HUES6 (cell line): ENCODE measurements at regions not wholly inside any gene's neighbourhood (a gene's known extent, or its start where the extent isn't known, plus 50 kb on each side); places are given as distances from the start of the nearest gene placed in this dataset.

Source experiments
- H3K27ac ChIP-seq: 2 replicates; pipeline ENCODE4 v1.7.0; 2013; ENCODE audit warnings: low read depth, mild to moderate bottlenecking, low read length, inconsistent platforms
- H3K27me3 ChIP-seq: 2 replicates; pipeline ENCODE4 v1.6.1; 2013; ENCODE audit warnings: low read length; ENCODE audit not compliant: control insufficient read depth, insufficient read depth
- H3K36me3 ChIP-seq: 2 replicates; pipeline ENCODE4 v1.6.1; 2013; ENCODE audit warnings: low read length; ENCODE audit not compliant: control insufficient read depth, insufficient read depth
- H3K4me1 ChIP-seq: 2 replicates; pipeline ENCODE4 v1.6.1; 2013; ENCODE audit warnings: low read length; ENCODE audit not compliant: control insufficient read depth, insufficient read depth
- H3K4me3 ChIP-seq: 2 replicates; pipeline ENCODE4 v1.5.1; 2013; ENCODE audit warnings: low read depth, low read length
- H3K9ac ChIP-seq: one replicate; pipeline ENCODE4 v1.6.1; 2013; ENCODE audit warnings: mild to moderate bottlenecking, low read length
- H3K9me3 ChIP-seq: 2 replicates; pipeline ENCODE4 v1.6.1; 2013; ENCODE audit warnings: low read depth, low read length; ENCODE audit not compliant: control insufficient read depth, insufficient read depth

GRCh38 chr20:55513954-55514353 lies 491.4 kb downstream of the CBLN4 start:
- Histone ChIP-seq H3K9ac (no peak overlapping the region), H3K4me1 (peaks cover 7% of the 10 kb centered on the region; the same call in 1 of the 2 replicates), H3K27ac (no peak overlapping the region), H3K9me3 (no peaks in the 10 kb centered on the region), H3K4me3 (no peak overlapping the region), H3K36me3 (no peaks in the 10 kb centered on the region), H3K27me3 (no peaks in the 10 kb centered on the region)

GRCh38 chr20:55500130-55500529 lies 505.2 kb downstream of the CBLN4 start:
- Histone ChIP-seq H3K36me3 (no peaks in the 10 kb centered on the region), H3K4me1 (no peaks in the 10 kb centered on the region), H3K4me3 (no peak overlapping the region), H3K9me3 (no peaks in the 10 kb centered on the region), H3K9ac (no peak overlapping the region), H3K27ac (no peak overlapping the region), H3K27me3 (no peaks in the 10 kb centered on the region)

GRCh38 chr20:55488593-55488992 lies 516.7 kb downstream of the CBLN4 start:
- H3K4me1 ChIP-seq = peaks cover 5% of the 10 kb centered on the region; the same call in 1 of the 2 replicates
- 0 out of 2 replicates have a peak, but pooled peaks cover 2% of the 10 kb centered on the region for H3K9me3 ChIP-seq

GRCh38 chr20:55478724-55479450 lies 526.4 kb downstream of the CBLN4 start:
- Histone ChIP-seq H3K9me3 (no peaks in the 10 kb centered on the region), H3K9ac (no peak overlapping the region), H3K4me1 (peaks cover 8% of the 10 kb centered on the region), H3K36me3 (no peaks in the 10 kb centered on the region), H3K27ac (no peak overlapping the region), H3K4me3 (no peak overlapping the region), H3K27me3 (no peaks in the 10 kb centered on the region)

More at GRCh38 chr20:55488593-55488992, 516.7 kb downstream of the CBLN4 start:
- Histone ChIP-seq H3K27me3 (no peaks in the 10 kb centered on the region), H3K4me3 (no peak overlapping the region), H3K27ac (no peak overlapping the region), H3K9ac (no peak overlapping the region), H3K36me3 (no peaks in the 10 kb centered on the region)

- Histone ChIP-seq H3K4me1 (peaks cover 16% of the 10 kb centered on the region), H3K27ac (no peak overlapping the region), H3K27me3 (no peaks in the 10 kb centered on the region), H3K36me3 (no peaks in the 10 kb centered on the region), H3K9ac (no peak overlapping the region), H3K4me3 (no peak overlapping the region), H3K9me3 (no peaks in the 10 kb centered on the region)
Observed at GRCh38 chr20:55472704-55473103, 532.6 kb downstream of the CBLN4 start.

- Histone ChIP-seq H3K9me3 (no peaks in the 10 kb centered on the region), H3K27me3 (no peaks in the 10 kb centered on the region), H3K4me1 (peaks cover 16% of the 10 kb centered on the region), H3K27ac (no peak overlapping the region), H3K36me3 (no peaks in the 10 kb centered on the region), H3K4me3 (no peak overlapping the region), H3K9ac (no peak overlapping the region)
Observed at GRCh38 chr20:55471052-55472006, 534.0 kb downstream of the CBLN4 start.

GRCh38 chr20:55469074-55469473 lies 536.2 kb downstream of the CBLN4 start:
- no peak overlapping the region for H3K4me3 ChIP-seq
- H3K36me3 ChIP-seq = no peaks in the 10 kb centered on the region
- H3K4me1 ChIP-seq = peaks cover 10% of the 10 kb centered on the region
- H3K27ac ChIP-seq = no peak overlapping the region
- no peaks in the 10 kb centered on the region for H3K9me3 ChIP-seq
- no peak overlapping the region for H3K9ac ChIP-seq
- no peaks in the 10 kb centered on the region for H3K27me3 ChIP-seq

- Histone ChIP-seq H3K4me3 (no peak overlapping the region), H3K9me3 (no peaks in the 10 kb centered on the region), H3K9ac (no peak overlapping the region), H3K36me3 (no peaks in the 10 kb centered on the region), H3K27ac (no peak overlapping the region), H3K4me1 (no peaks in the 10 kb centered on the region), H3K27me3 (no peaks in the 10 kb centered on the region)
Observed at GRCh38 chr20:55461519-55461918, 543.8 kb downstream of the CBLN4 start.

GRCh38 chr20:55456316-55456940 lies 548.9 kb downstream of the CBLN4 start:
- no peak overlapping the region for H3K27ac ChIP-seq
- no peaks in the 10 kb centered on the region for H3K4me1 ChIP-seq
- no peak overlapping the region for H3K9ac ChIP-seq
- no peaks in the 10 kb centered on the region for H3K36me3 ChIP-seq
- H3K27me3 ChIP-seq = no peaks in the 10 kb centered on the region
- no peak overlapping the region for H3K4me3 ChIP-seq
- no peaks in the 10 kb centered on the region for H3K9me3 ChIP-seq

- H3K9ac ChIP-seq = no peak overlapping the region
- H3K36me3 ChIP-seq = no peaks in the 10 kb centered on the region
- H3K4me3 ChIP-seq = no peak overlapping the region
- peaks cover 3% of the 10 kb centered on the region; the same call in 1 of the 2 replicates for H3K4me1 ChIP-seq
- H3K27me3 ChIP-seq = no peaks in the 10 kb centered on the region
- H3K27ac ChIP-seq = no peak overlapping the region
- no peaks in the 10 kb centered on the region for H3K9me3 ChIP-seq
Observed at GRCh38 chr20:55449091-55449490, 556.2 kb downstream of the CBLN4 start.
